Testis (tissue), 2 donors: ENCODE measurements at regions not wholly inside any gene's neighbourhood (a gene's known extent, or its start where the extent isn't known, plus 50 kb on each side); places are given as distances from the start of the nearest gene placed in this dataset.

Source experiments
- DNase-seq: peaks from one replicate; pipeline ENCODE4 v3.0.0-alpha.2; 2019
- H3K27ac ChIP-seq, 2 donors: fragments of 200-600 bp; sonication (generic); one replicate each; pipeline ENCODE4 v1.5.1; 2019
- H3K27me3 ChIP-seq: fragments of 200-600 bp; sonication (generic); one replicate; pipeline ENCODE4 v1.5.1; 2019
- H3K36me3 ChIP-seq: fragments of 200-600 bp; sonication (generic); one replicate; pipeline ENCODE4 v1.5.1; 2017; ENCODE audit warnings: low read depth; ENCODE audit errors: missing control alignments
- H3K4me1 ChIP-seq: fragments of 200-600 bp; sonication (generic); one replicate; pipeline ENCODE4 v1.5.1; 2019
- H3K4me3 ChIP-seq, 2 donors: fragments of 200-600 bp; sonication (generic); one replicate each; pipeline ENCODE4 v1.5.1; 2017 to 2019
- H3K9me3 ChIP-seq: fragments of 200-600 bp; sonication (generic); one replicate; pipeline ENCODE4 v1.5.1; 2017
- CTCF ChIP-seq, 3 experiments: fragments of 450-650 bp in 2 of 3; fragments of 200-600 bp in 1 of 3; sonication (generic) in 1 of 3; IDR thresholded peaks; one replicate each; pipeline ENCODE4 v1.5.1; 2016 to 2019; ENCODE audit warnings: antibody characterized with exemption in 3 of 3, mild to moderate bottlenecking in 2 of 3, moderate library complexity in 1 of 3
- POLR2A ChIP-seq: fragments of 450-650 bp; IDR thresholded peaks from one replicate; pipeline ENCODE4 v1.6.1; 2017; ENCODE audit warnings: antibody characterized with exemption, mild to moderate bottlenecking, moderate library complexity
- WGBS, 2 donors: methylation state at CpG; one replicate each; pipeline ENCODE4 v1.1.5; 2018; 5-methylcytosine and 5-hydroxymethylcytosine counted together
- intact Hi-C: fragments of 100-400 bp; cut with DNase I; formaldehyde crosslinking; loops from one replicate; pipeline ENCODE4 v1.15.1; 2023; ENCODE audit warnings: low total_unique reads

DNA sequence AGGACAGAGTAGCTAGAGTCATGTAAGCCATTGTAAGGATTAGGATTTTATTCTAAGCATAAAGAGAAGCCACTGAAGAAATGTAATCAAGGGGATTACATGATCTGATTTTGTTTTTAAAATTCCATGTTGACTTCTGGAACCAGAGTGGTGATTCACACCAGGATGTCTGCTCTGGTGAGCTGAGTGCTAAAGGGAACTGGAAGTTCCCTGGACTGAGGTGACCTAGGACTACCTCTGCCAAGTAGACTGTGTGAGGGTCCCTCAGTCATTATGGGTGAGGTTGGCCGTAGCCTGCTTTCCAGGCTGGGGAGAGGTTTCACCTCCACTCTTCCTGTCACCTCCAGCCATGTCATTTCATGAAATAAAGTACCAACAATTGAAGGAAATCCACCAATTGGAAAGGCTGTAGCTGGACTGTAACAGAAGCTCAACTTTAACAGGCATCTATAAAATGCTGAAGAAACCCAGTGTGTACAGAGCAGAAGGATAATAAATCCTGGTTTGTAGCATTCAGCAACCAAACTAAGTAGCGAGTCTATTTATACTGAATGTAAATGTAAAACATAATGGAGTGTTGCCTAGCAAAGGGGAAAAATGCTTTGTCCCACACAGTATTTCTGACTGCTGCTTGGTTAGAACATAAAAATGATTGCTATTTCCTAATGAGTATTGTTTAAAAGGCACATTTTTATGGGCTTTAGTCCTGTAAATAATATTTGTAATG lies 507.4 kb upstream of the PKDCC start:
- WGBS, 2 donors, result 63 to 73% methylated on average over 2 of the region's 2 CpGs
- no peaks in the 10 kb centered on the region for H3K27me3 ChIP-seq
- TF ChIP-seq CTCF (IDR thresholded peaks at IDR 0.05) (no peak), POLR2A (no peak)
- H3K4me1 ChIP-seq, result peaks cover 5% of the 10 kb centered on the region
- H3K27ac ChIP-seq, result no peak overlapping the region
- H3K9me3 ChIP-seq, result no peaks in the 10 kb centered on the region
- DNase-seq, result no peak
- no peaks in the 10 kb centered on the region for H3K36me3 ChIP-seq
- H3K4me3 ChIP-seq, result no peak overlapping the region
- intact Hi-C loops, result no loop called here

DNA sequence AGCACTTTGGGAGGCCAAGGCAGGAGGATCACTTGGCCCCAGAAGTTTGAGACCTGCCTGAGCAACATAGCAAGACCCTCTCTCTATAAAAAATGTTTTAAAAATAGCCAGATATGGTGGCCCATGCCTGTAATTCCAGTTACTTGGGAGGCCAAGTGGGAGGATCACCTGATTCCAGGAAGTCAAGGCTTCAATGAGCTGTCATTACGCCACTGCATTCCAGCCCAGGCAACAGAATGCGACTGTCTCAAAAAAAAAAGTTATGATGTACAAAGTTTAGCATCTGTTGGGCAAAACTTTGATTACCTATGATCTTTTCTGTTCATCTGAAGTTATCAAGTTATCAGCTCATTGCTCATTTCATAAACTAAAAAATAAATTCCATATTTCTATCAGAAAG lies 504.1 kb upstream of the PKDCC start:
- DNase-seq, result no peak
- H3K4me3 ChIP-seq, result no peak overlapping the region
- H3K4me1 ChIP-seq, result peaks cover 5% of the 10 kb centered on the region

DNA sequence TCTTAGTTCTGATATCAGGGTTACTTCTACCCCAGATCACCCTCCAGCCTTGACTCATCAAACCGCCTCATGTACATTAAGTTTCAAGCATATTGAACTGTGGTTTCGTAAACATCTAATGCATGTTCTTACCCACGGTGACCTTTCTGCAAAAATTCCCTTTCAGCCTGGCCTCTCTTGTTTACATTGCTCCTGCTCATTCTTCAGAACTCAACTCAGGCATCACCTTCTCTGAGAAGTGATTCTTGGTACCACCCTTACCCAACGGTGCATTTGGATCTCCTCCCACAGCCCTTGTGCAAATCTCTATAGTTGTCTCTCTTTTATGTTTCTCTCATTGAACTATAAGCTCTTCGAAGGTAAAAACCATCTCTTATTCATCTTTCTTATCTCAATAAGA lies 503.1 kb upstream of the PKDCC start:
- TF ChIP-seq CTCF (IDR thresholded peaks at IDR 0.05) (no peak), POLR2A (no peak)
- Histone ChIP-seq H3K4me1 (peaks cover 5% of the 10 kb centered on the region), H3K36me3 (no peaks in the 10 kb centered on the region), H3K9me3 (no peaks in the 10 kb centered on the region), H3K27me3 (no peaks in the 10 kb centered on the region), H3K4me3 (no peak overlapping the region), H3K27ac (no peak overlapping the region)
- intact Hi-C loops, result no loop called here
- 88 to 93% methylated on average over 5 of the region's 5 CpGs for WGBS, 2 donors
- DNase-seq, result no peak

More for the DNA sequence above, 504.1 kb upstream of the PKDCC start:
- 91 to 98% methylated on average over 2 of the region's 2 CpGs for WGBS, 2 donors
- Histone ChIP-seq H3K27ac (no peak overlapping the region), H3K27me3 (no peaks in the 10 kb centered on the region), H3K9me3 (no peaks in the 10 kb centered on the region), H3K36me3 (no peaks in the 10 kb centered on the region)
- TF ChIP-seq POLR2A, result no peak
- TF ChIP-seq CTCF (IDR thresholded peaks at IDR 0.05), result no peak
- intact Hi-C loops, result no loop called here

- no peaks in the 10 kb centered on the region for H3K27me3 ChIP-seq
- no peak overlapping the region for H3K27ac ChIP-seq
- H3K4me3 ChIP-seq, result no peak overlapping the region
- intact Hi-C loops, result no loop called here
- H3K9me3 ChIP-seq, result no peaks in the 10 kb centered on the region
- TF ChIP-seq POLR2A, result no peak
- no peaks in the 10 kb centered on the region for H3K36me3 ChIP-seq
- WGBS, 2 donors, result 90 to 92% methylated on average over 3 to 4 of the region's 4 CpGs
- no peak for DNase-seq
- H3K4me1 ChIP-seq, result no peaks in the 10 kb centered on the region
Measured at GRCh38 chr2:41546031-41546430, 501.8 kb upstream of the PKDCC start.

- Histone ChIP-seq H3K4me3 (no peak overlapping the region), H3K9me3 (no peaks in the 10 kb centered on the region), H3K4me1 (no peaks in the 10 kb centered on the region), H3K27ac (no peak overlapping the region), H3K36me3 (no peaks in the 10 kb centered on the region), H3K27me3 (no peaks in the 10 kb centered on the region)
- intact Hi-C loops, result no loop called here
- no peak for TF ChIP-seq POLR2A
- TF ChIP-seq CTCF (IDR thresholded peaks at IDR 0.05), result no peak
- DNase-seq, result no peak
- WGBS, 2 donors, result 87 to 90% methylated on average over 1 of the region's 1 CpG
Measured at GRCh38 chr2:41568648-41569047, 479.2 kb upstream of the PKDCC start.
